HCT116 (cell line): ENCODE measurements at regions not wholly inside any gene's neighbourhood (a gene's known extent, or its start where the extent isn't known, plus 50 kb on each side); places are given as distances from the start of the nearest gene placed in this dataset.

Experiments
- ATAC-seq: fragments of 200-7000 bp; cut with Tn5 transposase; 2 replicates; pipeline ENCODE4 v1.9.1; 2020; ENCODE audit warnings: mild to moderate bottlenecking, moderate library complexity
- BruUV-seq: library from RNA; stranded (reverse); fragments of 400-500 nt; replicated peaks from 2 replicates; lab custom pipeline; 2021; lab: Mats Ljungman, UMichigan
- CTCF ChIA-PET: fragments of 300-600 bp; sonication (Branson Sonifier 250); formaldehyde crosslinking; loops from one replicate; lab custom pipeline; 2021; ENCODE audit warnings: antibody characterized with exemption; lab: Charles Lee
- POLR2A ChIA-PET: fragments of 300-600, 350-600 bp; sonication (Branson Sonifier 250); formaldehyde crosslinking; loops from one replicate; lab custom pipeline; 2021; ENCODE audit warnings: antibody characterized with exemption; lab: Charles Lee
- RAD21 ChIA-PET, 2 experiments: fragments of 300-600 bp; sonication (Branson Sonifier 250); formaldehyde crosslinking; loops; one replicate each; lab custom pipeline; 2023; ENCODE audit warnings: low total read pairs in 2 of 2; ENCODE audit not compliant: uncharacterized antibody in 2 of 2, unreplicated experiment in 2 of 2, low non-redundant PET in 1 of 2; lab: Charles Lee
- DNase-seq: peaks from one replicate; pipeline ENCODE4 v3.0.0-alpha.2; 2010; ENCODE audit warnings: low read depth, low spot score
- H2AFZ ChIP-seq: fragments of 200-600 bp; shearing (Covaris generic), sonication (generic); 2 replicates; pipeline ENCODE4 v1.6.1; 2017; ENCODE audit warnings: low read depth, mixed run types, mixed read lengths, antibody characterized with exemption, low read length; ENCODE audit not compliant: poor library complexity, severe bottlenecking
- H3K27ac ChIP-seq: 2 replicates; pipeline ENCODE4 v1.5.1; 2012; ENCODE audit warnings: low read depth, low read length
- H3K27me3 ChIP-seq: fragments of 200-600 bp; sonication (generic); 2 replicates; pipeline ENCODE4 v1.6.1; 2016; ENCODE audit warnings: mixed run types, low read length, mixed read lengths; ENCODE audit not compliant: insufficient read depth
- H3K36me3 ChIP-seq, 2 experiments: fragments of 200-500 bp in 1 of 2; fragments of 200-600 bp in 1 of 2; sonication (Bioruptor generic) in 1 of 2; sonication (generic) in 1 of 2; 2 replicates each; pipeline versions ENCODE4 v1.5.1 to v1.6.1; 2014 to 2016; ENCODE audit warnings: low read length in 2 of 2, inconsistent platforms in 1 of 2, mixed read lengths in 1 of 2, mixed run types in 1 of 2; ENCODE audit not compliant: insufficient read depth in 2 of 2, control insufficient read depth in 1 of 2
- H3K4me1 ChIP-seq, 2 experiments: fragments of 200-600 bp in 1 of 2; sonication (generic) in 1 of 2; 2 replicates each; pipeline versions ENCODE4 v1.5.1 to v1.6.1; 2012 to 2017; ENCODE audit warnings: low read length in 2 of 2, inconsistent platforms in 1 of 2, mild to moderate bottlenecking in 1 of 2, mixed read lengths in 1 of 2, mixed run types in 1 of 2, moderate library complexity in 1 of 2; ENCODE audit not compliant: insufficient read depth in 2 of 2, control insufficient read depth in 1 of 2
- H3K4me2 ChIP-seq: fragments of 200-600 bp; sonication (generic); 2 replicates; pipeline ENCODE4 v1.6.1; 2017; ENCODE audit warnings: mixed run types, low read length, mixed read lengths
- H3K4me3 ChIP-seq, 2 experiments: fragments of 200-600 bp in 1 of 2; sonication (generic) in 1 of 2; replicated peaks in 1 of 2; 2 replicates each; pipeline ENCODE4 v1.5.1; 2011 to 2016; ENCODE audit warnings: low read length in 2 of 2, control low read depth in 1 of 2, low read depth in 1 of 2, mild to moderate bottlenecking in 1 of 2, mixed read lengths in 1 of 2, mixed run types in 1 of 2
- H3K79me2 ChIP-seq: fragments of 200-600 bp; sonication (generic); 2 replicates; pipeline ENCODE4 v1.6.1; 2017; ENCODE audit warnings: mild to moderate bottlenecking, mixed run types, low read length, moderate library complexity, mixed read lengths; ENCODE audit not compliant: insufficient read depth
- H3K9ac ChIP-seq: fragments of 200-600 bp; sonication (generic); 2 replicates; pipeline ENCODE4 v1.6.1; 2016; ENCODE audit warnings: low read length, mixed read lengths
- H3K9me2 ChIP-seq: fragments of 200-600 bp; sonication (generic), shearing (Covaris generic); 2 replicates; pipeline ENCODE4 v1.6.1; 2017; ENCODE audit warnings: mixed run types, mild to moderate bottlenecking, moderate library complexity; ENCODE audit not compliant: insufficient read depth
- H3K9me3 ChIP-seq, 2 experiments: fragments of 200-500 bp in 1 of 2; fragments of 200-600 bp in 1 of 2; sonication (Bioruptor generic) in 1 of 2; sonication (generic) in 1 of 2; 2 replicates each; pipeline ENCODE4 v1.6.1; 2014 to 2017; ENCODE audit warnings: low read length in 2 of 2, mixed read lengths in 2 of 2, inconsistent platforms in 1 of 2, low read depth in 1 of 2, mild to moderate bottlenecking in 1 of 2, mixed run types in 1 of 2, moderate library complexity in 1 of 2; ENCODE audit not compliant: control insufficient read depth in 1 of 2, insufficient read depth in 1 of 2
- H4K20me1 ChIP-seq: fragments of 200-600 bp; sonication (generic), shearing (Covaris generic); 2 replicates; pipeline ENCODE4 v1.6.1; 2017; ENCODE audit warnings: mixed run types, mild to moderate bottlenecking, moderate library complexity; ENCODE audit not compliant: insufficient read depth
- CBX3 ChIP-seq: IDR thresholded peaks from 2 replicates; pipeline ENCODE4 v1.6.1; 2012; ENCODE audit warnings: low read depth
- EGR1 ChIP-seq: IDR thresholded peaks from 2 replicates; pipeline ENCODE4 v1.6.1; 2012; ENCODE audit warnings: low read depth
- FOSL1 ChIP-seq: IDR thresholded peaks from 2 replicates; pipeline ENCODE4 v1.6.1; 2012; ENCODE audit warnings: low read depth
- JUND ChIP-seq: IDR thresholded peaks from 2 replicates; pipeline ENCODE4 v1.6.1; 2012
- POLR2A ChIP-seq: IDR thresholded peaks from 2 replicates; pipeline ENCODE4 v1.7.0; 2011; ENCODE audit warnings: borderline replicate concordance; ENCODE audit not compliant: insufficient read depth, insufficient read length; ENCODE audit errors: extremely low read depth
- RAD21 ChIP-seq: IDR thresholded peaks from 2 replicates; pipeline ENCODE4 v1.6.1; 2012; ENCODE audit warnings: low read depth, mild to moderate bottlenecking
- SIN3A ChIP-seq: IDR thresholded peaks from 2 replicates; pipeline ENCODE4 v1.6.1; 2012; ENCODE audit warnings: low read depth
- intact Hi-C: fragments of 100-400 bp; cut with micrococcal nuclease; formaldehyde crosslinking; loops from 2 replicates; pipeline ENCODE4 v1.10.0; 2022
- TF ChIP-seq, protein P1 (sequence below), 3 experiments: fragments of 200-600 bp in 1 of 3; sonication (generic) in 1 of 3; IDR thresholded peaks in 2 of 3; conservative IDR thresholded peaks in 1 of 3; 2 replicates each; pipeline ENCODE4 v1.5.1; 2012 to 2017; ENCODE audit warnings: low read depth in 2 of 3, low read length in 2 of 3, antibody characterized with exemption in 1 of 3, borderline replicate concordance in 1 of 3, control low read depth in 1 of 3, mild to moderate bottlenecking in 1 of 3, mixed read lengths in 1 of 3, mixed run types in 1 of 3, moderate library complexity in 1 of 3; ENCODE audit not compliant: insufficient read depth in 1 of 3
- TF ChIP-seq, protein P2 (sequence below): IDR thresholded peaks from 2 replicates; pipeline ENCODE4 v1.6.1; 2012
- TF ChIP-seq, protein P3 (sequence below): IDR thresholded peaks from 2 replicates; pipeline ENCODE4 v1.6.1; 2011; ENCODE audit warnings: mild to moderate bottlenecking, low read length, moderate library complexity; ENCODE audit not compliant: insufficient replicate concordance; ENCODE audit errors: extremely low read depth
- TF ChIP-seq, protein P4 (sequence below): IDR thresholded peaks from 2 replicates; pipeline ENCODE4 v1.6.1; 2012; ENCODE audit warnings: low read depth

DNA sequence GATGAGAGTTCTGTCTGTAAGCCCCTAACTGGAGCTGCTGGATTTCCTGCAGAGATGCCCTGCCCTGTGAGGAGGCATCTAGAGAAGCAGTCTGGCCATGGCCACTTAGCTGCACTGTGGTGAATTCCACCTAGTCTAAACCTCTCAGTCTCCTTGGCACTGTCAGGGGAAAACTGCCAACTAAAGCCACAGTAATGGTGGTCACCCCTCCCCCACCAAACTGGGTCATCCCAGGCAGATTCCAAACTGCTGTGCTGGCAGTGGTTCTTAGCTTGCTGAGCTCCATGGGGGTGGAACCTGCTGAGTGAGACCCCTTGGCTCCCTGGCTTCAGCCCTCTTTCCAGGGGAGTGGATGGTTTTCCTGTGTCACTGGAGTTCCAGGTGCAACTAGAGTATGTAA is 740.6 kb downstream of the RWDD3 start:
- Histone ChIP-seq H4K20me1 (no peaks in the 10 kb centered on the region), H3K9ac (no peak overlapping the region), H3K4me3 (no peak overlapping the region), H3K27me3 (no peaks in the 10 kb centered on the region), H3K36me3 (no peaks in the 10 kb centered on the region), H3K4me1 (peaks cover 0 to 5% of the 10 kb centered on the region in 2 experiments; a peak in 1 of 4 replicates), H3K27ac (no peak overlapping the region), H2AFZ (no peak overlapping the region), H3K4me2 (no peak overlapping the region), H3K9me3 (no peaks in the 10 kb centered on the region), H3K9me2 (no peaks in the 10 kb centered on the region), H3K79me2 (no peaks in the 10 kb centered on the region)
- intact Hi-C loops, result no loop called here
- ChIA-PET CTCF (no interaction called here), POLR2A (no interaction called here), RAD21 (no interaction called here)
- no TSS peak for BruUV-seq
- ATAC-seq (no peak), DNase-seq (no peak)
- TF ChIP-seq, protein P1, sequence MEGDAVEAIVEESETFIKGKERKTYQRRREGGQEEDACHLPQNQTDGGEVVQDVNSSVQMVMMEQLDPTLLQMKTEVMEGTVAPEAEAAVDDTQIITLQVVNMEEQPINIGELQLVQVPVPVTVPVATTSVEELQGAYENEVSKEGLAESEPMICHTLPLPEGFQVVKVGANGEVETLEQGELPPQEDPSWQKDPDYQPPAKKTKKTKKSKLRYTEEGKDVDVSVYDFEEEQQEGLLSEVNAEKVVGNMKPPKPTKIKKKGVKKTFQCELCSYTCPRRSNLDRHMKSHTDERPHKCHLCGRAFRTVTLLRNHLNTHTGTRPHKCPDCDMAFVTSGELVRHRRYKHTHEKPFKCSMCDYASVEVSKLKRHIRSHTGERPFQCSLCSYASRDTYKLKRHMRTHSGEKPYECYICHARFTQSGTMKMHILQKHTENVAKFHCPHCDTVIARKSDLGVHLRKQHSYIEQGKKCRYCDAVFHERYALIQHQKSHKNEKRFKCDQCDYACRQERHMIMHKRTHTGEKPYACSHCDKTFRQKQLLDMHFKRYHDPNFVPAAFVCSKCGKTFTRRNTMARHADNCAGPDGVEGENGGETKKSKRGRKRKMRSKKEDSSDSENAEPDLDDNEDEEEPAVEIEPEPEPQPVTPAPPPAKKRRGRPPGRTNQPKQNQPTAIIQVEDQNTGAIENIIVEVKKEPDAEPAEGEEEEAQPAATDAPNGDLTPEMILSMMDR (IDR thresholded peaks at IDR 0.05 in 2 of 3, conservative IDR thresholded peaks at IDR 0.05 in 1 of 3; ENCODE audit: borderline replicate concordance in 1 of 3, insufficient read depth in 1 of 3, low read depth in 2 of 3, low read length in 2 of 3), result no peak
- TF ChIP-seq, protein P2, sequence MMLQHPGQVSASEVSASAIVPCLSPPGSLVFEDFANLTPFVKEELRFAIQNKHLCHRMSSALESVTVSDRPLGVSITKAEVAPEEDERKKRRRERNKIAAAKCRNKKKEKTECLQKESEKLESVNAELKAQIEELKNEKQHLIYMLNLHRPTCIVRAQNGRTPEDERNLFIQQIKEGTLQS, result no peak
- TF ChIP-seq, protein P3, sequence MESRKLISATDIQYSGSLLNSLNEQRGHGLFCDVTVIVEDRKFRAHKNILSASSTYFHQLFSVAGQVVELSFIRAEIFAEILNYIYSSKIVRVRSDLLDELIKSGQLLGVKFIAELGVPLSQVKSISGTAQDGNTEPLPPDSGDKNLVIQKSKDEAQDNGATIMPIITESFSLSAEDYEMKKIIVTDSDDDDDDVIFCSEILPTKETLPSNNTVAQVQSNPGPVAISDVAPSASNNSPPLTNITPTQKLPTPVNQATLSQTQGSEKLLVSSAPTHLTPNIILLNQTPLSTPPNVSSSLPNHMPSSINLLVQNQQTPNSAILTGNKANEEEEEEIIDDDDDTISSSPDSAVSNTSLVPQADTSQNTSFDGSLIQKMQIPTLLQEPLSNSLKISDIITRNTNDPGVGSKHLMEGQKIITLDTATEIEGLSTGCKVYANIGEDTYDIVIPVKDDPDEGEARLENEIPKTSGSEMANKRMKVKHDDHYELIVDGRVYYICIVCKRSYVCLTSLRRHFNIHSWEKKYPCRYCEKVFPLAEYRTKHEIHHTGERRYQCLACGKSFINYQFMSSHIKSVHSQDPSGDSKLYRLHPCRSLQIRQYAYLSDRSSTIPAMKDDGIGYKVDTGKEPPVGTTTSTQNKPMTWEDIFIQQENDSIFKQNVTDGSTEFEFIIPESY, result no peak
- TF ChIP-seq FOSL1, result no peak
- TF ChIP-seq, protein P4, sequence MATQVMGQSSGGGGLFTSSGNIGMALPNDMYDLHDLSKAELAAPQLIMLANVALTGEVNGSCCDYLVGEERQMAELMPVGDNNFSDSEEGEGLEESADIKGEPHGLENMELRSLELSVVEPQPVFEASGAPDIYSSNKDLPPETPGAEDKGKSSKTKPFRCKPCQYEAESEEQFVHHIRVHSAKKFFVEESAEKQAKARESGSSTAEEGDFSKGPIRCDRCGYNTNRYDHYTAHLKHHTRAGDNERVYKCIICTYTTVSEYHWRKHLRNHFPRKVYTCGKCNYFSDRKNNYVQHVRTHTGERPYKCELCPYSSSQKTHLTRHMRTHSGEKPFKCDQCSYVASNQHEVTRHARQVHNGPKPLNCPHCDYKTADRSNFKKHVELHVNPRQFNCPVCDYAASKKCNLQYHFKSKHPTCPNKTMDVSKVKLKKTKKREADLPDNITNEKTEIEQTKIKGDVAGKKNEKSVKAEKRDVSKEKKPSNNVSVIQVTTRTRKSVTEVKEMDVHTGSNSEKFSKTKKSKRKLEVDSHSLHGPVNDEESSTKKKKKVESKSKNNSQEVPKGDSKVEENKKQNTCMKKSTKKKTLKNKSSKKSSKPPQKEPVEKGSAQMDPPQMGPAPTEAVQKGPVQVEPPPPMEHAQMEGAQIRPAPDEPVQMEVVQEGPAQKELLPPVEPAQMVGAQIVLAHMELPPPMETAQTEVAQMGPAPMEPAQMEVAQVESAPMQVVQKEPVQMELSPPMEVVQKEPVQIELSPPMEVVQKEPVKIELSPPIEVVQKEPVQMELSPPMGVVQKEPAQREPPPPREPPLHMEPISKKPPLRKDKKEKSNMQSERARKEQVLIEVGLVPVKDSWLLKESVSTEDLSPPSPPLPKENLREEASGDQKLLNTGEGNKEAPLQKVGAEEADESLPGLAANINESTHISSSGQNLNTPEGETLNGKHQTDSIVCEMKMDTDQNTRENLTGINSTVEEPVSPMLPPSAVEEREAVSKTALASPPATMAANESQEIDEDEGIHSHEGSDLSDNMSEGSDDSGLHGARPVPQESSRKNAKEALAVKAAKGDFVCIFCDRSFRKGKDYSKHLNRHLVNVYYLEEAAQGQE, result no peak
- TF ChIP-seq EGR1, result no peak
- TF ChIP-seq RAD21, result no peak
- TF ChIP-seq SIN3A, result no peak
- TF ChIP-seq POLR2A, result no peak
- TF ChIP-seq JUND, result no peak
- no peak for TF ChIP-seq CBX3
